DMS53 (cell line): ENCODE measurements at regions not wholly inside any gene's neighbourhood (a gene's known extent, or its start where the extent isn't known, plus 50 kb on each side); places are given as distances from the start of the nearest gene placed in this dataset.

Source experiments
- DNase-seq: peaks from one replicate; lab custom pipeline; 2025; lab: John Stamatoyannopoulos, UW

DNA sequence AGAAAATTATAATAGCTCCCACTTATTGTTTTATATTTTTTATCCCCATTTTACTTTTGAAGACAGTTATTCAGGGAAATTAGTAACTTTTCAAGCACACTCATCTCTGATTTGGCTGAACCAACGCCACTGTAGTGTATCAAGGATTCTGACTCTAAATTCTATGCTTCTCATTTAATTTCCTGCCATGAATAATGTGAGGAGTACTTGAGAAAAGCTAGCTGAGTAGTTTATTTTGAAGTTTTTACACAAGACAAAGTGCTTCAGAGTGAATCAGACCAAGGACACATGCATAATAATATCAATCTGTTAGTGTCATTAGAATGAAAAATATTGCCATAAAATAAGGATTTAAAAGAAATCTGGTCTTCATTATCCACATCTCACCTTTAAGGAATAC, 329.9 kb downstream of the SLITRK6 start:
- DNase-seq = no peak

DNA sequence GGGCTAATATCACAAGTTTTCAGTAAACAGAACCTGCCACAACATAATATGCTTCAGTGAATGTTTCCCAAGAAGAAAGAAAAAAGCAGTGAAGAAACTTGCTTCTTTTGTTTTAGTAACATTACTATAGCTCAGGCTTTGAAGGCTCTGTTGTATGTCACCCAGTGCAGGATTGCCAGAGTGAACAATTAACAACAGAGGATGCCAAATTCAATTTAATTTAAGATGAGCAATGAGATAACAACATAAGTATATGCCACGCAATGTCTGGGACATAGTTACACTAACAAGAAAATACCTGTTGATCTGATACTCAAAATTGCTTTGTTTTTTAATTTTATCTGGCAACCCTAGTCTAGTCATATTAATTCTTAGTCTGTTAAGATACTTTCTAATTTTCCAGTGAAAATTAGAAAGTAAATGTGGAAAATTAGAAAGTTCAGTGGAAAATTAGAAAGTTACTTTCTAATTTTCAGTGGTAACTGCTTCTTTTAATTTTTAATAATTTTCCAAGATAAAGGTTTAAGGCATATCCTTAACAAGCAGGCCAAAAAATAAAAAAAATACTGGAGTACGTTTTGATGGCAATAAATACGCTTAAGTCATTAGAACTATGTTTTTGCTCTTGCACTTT, 336.3 kb downstream of the SLITRK6 start:
- no peak for DNase-seq

DNA sequence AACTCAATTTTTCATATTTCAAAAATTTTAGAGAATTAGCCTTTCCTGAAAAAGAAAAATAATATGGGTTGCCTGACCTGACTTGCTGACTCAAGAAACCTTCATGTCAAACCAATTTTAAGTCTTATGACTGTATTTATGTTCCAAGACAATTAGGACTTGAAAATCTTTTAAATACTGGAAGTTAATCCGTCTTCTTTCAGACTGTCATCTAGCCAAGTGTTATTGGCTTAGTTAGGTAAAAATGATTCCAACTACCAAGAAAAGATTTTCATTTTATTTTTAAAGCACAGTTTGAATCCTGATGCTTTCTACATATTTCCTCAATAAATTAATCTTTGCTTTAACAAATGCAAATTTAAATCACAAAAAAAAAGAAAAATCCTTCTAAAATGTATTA, 337.6 kb downstream of the SLITRK6 start:
- DNase-seq = no peak

DNA sequence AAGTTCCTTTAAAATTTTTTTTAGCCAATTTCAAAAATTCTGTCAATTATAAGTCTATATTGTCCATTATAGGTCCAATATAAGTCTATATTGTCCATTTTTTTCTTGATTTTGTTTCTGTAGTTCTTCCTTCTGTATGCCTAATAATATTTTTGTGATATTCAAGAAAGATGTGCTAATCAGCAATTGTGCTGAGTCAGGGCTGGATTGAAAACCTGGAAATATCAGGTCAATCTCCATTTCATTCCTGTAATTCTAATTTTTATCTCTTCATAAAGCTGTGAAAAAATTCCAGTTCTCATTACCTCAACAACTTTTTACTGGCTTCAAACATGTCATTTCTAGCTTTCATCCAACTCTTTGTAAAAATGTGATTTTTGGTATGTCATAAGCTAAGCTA, 353.7 kb downstream of the SLITRK6 start:
- DNase-seq = no peak

DNA sequence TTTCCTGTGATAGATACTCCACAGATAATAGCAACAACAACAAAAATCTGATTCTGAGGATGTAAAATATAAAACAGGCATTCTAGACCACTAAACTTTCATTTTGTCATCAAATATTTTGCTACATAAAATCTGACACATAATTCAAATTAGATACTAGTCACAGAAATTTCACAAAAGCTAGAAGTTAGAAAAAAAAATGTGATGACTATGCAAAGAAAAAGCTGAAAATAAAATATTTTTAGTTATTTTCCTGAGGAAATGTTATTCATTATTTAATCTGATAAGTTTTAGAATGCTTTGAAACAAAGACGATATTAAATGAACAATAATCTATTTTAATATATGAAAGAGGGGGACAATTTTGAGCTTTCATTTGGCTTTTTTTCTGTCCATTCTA, 357.2 kb downstream of the SLITRK6 start:
- DNase-seq = no peak

DNA sequence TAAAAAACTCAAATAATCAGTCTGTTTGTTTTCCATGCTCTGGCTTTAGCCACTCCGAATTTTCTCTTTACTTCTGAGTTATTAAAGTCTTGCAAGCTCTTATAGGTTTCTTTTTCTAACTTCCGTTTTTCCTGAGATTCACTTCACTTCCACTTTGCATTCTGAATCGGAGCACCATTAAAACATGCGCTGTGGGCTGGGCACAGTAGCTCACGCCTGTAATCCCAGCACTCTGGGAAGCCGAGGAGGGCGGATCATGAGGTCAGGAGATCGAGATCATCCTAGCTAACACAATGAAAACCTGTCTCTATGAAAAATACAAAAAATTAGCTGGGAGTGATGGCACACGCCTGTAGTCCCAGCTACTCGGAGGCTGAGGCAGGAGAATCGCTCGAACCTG, 357.9 kb downstream of the SLITRK6 start:
- DNase-seq = no peak

DNA sequence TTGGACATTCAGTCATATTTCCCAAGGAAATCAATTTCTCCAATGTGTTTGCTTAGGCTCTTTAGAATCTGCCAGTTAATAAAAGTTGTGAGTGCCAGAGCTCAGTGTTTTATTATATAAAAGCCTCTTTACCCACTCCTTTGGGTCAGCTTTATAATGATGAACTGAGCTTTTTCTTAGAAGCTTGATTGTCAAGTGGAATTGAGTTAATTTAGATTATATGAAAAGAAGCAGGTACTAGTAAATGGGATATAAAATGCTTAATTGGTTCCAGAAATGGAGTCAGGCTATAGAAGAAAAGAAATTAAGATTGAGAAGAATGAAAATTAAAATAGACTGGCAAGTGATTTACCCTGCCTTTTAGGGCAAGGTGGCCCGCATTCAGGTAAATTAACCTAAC, 363.2 kb downstream of the SLITRK6 start:
- no peak for DNase-seq

DNA sequence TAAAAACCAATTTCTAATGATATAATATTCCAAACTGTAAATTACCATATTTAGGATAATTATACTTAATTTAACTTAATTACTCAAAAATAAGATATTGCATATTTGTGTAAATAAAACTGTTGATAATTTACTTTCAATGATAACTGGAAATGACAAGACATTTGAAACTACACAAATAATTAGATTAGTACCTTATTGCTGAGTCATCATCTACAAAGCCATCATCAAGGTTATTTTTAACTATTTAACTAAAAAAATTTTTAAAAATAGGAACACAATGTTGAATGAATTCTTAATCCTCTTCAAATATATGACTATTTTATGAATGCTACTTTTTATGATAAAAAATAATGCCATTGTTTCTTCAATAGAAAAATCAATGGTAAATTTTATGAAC, 364.3 kb downstream of the SLITRK6 start:
- DNase-seq = no peak

DNA sequence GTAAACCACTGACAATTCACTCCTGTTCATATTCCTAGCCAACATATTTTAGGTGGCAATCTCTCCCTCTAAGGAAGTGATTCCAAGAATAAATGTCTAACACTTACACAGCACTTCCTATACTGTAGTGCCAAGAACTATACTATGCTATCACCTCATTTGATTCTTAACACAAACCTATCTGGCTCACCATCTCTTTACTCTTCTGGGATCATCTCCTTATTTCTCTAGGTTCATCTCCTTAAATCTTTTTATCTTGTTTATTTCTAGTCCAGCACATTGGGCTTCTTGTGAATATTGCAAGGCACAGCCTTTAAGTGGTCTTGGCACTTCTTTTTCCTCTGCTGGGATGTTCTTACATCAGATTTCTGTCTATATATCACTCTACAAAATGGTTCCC, 366.3 kb downstream of the SLITRK6 start:
- no peak for DNase-seq

DNA sequence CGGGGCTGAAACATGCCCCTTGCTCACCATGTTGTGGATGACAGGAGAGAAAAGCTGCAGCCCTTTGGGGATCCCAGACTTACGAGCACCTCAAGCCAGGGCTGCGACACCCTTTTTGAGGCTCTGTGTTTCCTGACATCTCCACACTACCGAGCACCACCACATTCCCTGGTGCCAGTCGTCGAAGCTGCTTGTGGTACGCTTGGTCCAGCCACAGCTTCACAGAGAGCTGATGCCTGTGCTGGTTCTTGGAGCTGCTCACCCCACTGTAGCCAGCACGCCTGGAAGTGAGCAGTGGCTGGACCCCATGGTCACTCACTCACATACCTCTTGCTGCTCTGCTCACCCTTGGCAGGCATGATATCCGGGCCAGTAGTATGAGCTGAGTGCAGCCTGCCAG, 367.5 kb downstream of the SLITRK6 start:
- DNase-seq = no peak

DNA sequence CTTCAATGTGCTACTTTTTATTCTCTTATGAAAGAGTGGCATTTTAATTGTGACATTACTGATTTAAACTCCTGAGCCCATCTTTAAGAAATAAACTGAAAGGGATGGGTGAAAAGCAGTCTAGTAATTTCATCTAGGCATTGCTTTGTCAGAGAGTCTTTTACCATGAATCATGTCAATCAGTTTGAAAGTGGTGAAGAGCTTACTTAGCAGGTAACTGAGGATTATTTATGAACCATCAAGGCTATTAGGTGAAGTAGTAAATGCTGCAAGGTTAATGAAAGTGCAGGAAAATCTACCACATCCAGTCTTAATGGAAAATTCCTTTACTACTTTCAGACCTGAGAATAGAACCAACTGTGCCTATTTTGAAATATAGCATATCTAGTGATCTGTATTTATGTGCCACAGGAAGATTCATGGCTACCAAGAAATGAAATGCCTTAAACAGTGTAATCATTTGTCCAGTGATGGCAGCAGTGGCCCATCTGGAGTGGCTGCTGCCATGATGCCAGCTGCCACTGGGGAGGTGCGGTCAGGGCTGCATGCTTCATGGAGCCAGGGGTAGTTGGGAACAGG, 368.9 kb downstream of the SLITRK6 start:
- DNase-seq = no peak

DNA sequence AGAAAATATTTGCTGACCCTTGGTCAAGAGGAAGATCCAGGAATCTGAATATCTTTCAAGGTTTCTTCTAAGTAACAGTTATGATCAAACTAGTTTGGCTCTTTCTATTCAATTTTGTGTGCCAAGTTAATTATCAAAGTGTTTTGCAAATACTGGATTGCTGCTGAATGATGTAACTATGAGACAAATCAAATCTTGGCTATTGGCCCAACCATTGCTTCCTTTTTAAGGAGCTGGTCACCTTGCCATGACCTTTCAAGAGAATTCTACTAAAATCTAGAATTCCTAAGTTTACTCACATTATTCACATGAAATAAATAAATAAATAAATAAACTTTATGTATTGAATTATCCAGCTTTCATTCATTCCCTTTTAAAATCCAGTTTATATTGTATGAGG, 371.8 kb downstream of the SLITRK6 start:
- DNase-seq = no peak

DNA sequence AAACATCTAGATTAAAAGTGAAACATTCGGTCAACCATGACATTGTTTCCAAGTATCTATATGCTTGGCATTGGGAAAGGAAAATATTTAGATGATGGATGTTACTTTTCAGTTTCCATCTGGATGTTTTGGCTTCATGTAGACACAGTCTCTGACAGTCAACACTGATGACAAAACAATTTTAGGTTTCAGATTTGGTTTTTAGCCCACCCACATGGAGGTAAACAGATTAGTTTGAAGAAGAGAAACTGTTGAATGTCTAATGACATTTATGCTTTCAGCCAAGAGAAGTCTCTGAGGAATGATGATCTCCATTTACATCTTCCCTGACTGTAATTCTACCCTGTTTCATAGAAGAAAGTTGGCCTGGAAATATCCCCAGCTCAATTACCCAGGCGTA, 379.1 kb downstream of the SLITRK6 start:
- DNase-seq = no peak

DNA sequence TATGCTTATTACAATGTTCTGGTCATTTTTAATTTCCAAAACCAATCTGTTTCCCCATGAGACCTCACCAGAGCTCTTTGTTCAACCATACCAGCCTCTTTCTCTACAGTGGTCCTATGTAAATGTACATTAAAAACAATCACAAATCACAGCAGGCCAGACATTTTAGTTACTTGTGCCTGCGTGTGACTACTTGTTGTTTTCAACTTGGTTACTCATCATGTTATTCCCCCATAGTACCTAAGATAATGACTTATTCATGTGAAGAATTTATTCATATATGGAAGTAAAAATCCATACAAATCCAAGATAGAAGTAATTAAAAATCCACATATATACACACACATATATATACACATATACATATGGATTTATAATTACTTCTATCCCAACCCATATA, 379.6 kb downstream of the SLITRK6 start:
- no peak for DNase-seq

DNA sequence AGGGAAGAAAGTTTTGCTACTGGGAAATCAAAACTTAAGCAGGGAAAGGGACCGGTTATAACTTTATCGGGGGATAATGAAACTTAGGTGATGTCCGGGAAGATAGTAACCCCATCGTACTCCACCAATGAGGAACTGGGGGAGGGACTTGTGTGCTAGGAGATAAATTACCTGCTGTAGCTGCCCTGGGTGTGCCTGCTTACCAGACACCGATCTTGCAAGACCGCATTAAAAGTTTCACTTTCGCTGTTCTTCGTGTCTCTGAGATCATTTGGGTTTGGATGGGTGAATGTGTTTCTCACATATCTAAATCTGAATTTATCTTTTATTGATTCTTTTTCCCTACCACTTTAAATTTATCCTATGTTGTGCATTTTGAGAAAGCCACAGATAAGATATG, 381.4 kb downstream of the SLITRK6 start:
- no peak for DNase-seq

DNA sequence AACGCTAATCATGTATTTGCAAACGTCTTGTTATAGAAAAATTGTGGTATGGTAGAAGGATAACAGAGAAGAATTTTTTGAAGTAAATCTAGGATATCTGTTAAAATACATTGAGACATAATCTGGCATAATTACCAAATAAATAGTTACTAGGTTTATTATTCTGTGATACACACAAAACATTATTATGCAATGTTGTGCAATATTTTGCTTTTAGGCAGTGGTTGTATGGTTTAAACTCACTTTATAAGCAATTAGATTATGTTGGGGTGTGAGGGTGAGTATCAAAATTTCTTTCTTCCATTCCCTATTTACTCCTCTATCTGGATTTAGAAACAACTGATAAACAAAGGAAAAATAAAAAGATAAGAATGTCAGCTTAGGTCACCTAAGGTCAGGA, 385.6 kb downstream of the SLITRK6 start:
- DNase-seq = no peak

DNA sequence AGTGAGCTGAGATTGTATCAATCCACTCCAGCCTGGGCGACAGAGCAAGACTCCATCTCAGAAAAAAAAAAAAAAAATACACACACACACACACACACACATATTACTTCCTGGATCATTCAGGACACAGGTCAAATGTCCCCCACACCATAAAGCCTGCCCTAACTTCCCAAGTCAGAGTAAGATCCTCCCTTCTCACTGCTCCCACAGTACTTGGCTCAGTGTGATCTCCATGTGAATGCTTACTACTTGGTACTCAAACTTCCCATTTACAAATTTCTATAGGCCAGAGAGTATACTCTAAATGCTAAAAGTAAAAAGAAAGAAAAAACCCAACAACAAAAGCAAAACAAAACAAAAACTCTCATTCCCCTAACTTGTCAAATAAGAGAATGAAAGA, 386.8 kb downstream of the SLITRK6 start:
- DNase-seq = no peak

DNA sequence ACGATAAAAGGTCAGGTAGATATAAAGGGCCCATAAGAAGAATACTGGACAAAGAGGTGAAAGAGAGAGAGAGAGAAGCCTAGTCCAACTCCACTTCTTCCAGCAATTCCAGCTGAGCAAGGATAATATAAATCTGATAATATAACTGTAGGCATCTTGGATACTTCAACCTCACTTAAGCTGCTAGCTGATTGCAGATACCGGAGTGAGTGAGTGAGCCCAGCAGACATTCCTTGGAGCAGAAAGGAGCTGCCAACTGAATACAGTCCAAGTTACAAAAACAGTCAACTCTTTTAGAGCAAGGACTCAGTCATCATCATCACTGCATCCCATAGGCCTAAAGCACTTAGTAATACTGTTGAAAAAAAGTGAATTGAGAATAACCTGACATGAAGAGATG, 387.6 kb downstream of the SLITRK6 start:
- DNase-seq = no peak

DNA sequence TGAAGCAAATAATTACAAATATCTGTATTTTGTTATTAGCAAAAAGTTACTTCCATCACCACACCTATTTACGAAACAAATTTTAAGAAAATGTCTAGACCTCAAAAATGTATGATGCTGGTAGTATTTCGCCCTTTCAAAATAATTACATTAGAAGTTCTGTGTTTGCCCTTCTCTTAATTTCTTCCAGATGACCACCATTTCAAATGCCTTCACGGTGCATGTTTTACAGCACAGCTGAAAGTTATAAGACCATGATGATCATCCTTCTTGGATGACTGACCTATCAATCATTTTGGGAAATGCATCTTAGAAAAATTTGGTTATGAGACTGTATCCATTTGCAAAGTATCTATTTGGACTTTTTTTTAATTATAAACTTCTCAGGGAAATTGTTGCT, 390.8 kb downstream of the SLITRK6 start:
- DNase-seq = no peak

DNA sequence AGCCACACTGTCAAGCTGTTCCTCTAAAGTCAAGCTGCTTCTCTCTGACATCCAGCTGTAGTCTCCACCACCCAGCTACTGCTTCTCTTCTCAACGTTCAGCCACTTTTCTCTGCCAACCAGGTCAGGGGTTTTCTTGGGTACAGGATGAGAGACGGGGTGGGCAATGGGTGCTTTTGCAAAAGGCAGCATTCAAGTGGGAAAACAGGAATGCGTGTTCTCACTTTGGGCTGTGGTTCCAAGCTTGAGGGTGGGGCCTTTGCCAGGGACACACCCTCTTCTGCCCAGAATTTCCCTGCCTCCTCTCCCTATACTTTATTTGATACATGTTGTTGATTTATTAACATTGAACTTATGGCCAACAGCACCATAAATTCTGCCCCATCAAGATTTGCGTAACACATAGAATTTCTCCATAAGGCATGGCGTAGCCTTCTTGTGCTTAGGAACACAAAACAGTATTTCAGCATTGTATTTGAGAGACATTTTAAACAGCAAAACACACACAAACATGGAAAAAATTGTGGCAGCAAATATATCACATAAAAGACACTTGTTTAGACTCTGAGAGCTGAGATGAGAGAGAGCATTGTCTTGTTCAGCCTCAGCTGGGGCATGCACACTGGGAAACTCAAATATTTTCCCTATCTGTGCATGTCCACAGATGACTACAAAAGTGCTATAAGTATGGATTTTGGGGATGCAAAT, 392.8 kb downstream of the SLITRK6 start:
- DNase-seq = no peak

DNA sequence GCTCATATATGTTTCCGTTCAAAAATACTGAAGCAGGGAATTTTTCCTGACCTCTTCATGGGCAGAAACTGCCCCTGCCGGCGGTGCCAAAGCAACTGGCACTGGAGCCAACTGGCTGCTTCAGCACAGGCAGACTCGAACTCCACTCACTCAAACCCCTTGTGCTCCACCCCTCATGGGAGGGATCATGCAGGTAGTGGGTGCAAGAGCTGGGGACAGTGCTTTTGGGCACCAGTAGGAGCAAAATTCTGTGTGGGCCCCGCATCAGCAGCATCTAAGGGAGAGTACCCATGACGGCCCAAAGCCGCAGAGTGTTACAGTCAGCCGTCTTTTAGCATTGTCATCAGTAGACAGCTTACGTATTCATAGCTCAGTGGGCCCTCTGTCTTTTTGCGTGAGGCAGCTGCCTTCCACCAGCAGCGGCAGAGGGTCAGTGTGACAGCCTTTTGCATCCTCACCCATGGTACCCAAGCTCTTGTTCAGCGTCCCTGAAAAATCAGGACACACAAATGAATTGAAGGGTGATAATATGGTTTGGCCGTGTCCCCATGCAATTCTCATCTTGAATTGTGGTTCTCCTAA, 393.8 kb downstream of the SLITRK6 start:
- no peak for DNase-seq

DNA sequence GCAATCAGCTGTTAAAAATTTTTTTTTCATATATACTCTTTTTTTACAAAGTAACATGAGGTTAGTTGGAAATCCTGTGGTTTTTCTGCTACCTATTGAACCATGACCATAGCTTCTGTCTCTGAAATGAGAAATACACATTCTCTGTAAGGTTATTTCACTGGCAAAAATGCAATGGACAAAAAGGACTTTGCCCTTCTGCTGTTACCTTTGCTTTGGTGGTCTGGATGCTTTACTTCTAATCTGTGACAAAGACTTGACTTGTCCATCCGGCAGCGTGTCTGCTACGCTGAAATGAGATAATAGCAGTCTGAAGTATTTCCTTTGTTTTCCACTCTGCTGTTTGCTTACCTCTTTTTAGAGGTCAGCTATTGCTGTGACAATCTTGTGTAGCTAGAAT, 412.8 kb downstream of the SLITRK6 start:
- DNase-seq = peak; percentile 55

DNA sequence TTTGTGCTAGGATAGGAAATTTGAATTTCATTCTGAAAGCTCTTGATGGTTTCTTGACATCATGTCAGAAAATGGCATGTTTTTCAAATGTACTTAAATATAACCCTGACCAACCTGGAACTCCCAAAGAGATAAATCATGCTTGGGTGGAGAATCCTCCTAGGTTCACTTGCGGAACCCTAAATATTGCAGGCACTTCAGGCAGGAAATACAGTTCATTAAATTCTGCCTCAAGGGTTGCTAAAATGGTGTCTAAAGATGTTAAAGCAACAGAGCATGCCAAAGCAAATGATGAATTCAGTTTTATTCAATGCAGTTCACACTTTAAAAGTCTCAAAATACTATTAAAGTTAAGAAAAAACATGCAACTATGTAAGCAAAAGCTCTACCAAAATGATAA, 415.9 kb downstream of the SLITRK6 start:
- no peak for DNase-seq
